ENCODE measurements at regions not wholly inside any gene's neighbourhood (a gene's known extent, or its start where the extent isn't known, plus 50 kb on each side); places are given as distances from the start of the nearest gene placed in this dataset.

DNA sequence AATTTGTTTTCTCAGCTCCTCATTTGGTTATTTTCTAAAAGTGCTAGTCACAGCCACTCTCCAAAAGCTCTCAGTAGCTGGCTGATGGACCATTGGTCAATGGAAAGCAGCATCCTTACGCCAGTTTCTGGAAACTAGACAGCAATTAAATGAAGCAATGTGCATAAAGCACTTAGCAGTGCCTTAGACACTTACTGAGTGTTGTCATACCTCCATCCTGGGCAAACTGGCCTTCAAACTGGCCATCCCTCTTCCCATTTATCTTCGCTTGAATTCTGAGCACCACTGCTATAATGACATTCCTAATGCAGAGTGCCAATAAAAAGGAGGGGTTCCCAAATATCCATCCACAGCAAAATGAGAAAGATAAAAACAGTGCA is 209.2 kb downstream of the ENC1 start:
- Mint-ChIP-seq H3K4me3 (no peak overlapping the region), H3K27ac (no peak overlapping the region), H3K9me3 (peaks cover 0 to 6% (median 0%) of the 10 kb centered on the region in 11 donors), H3K27me3 (peaks cover 7 to 44% (median 34%) of the 10 kb centered on the region in 5 donors), H3K4me1 (peaks cover 0 to 9% (median 0%) of the 10 kb centered on the region in 7 donors), H3K36me3 (no peaks in the 10 kb centered on the region)
- H3K9me3 ChIP-seq (ENCODE audit: control insufficient read depth in 2 of 3, low read length in 3 of 3) = no peaks in the 10 kb centered on the region
- H3K27me3 ChIP-seq (ENCODE audit: control insufficient read depth in 2 of 2, insufficient read depth in 2 of 2, low read length in 2 of 2) = no peaks in the 10 kb centered on the region
- no peak for DNase-seq
- H3K27ac ChIP-seq (ENCODE audit: low read depth, low read length) = no peak overlapping the region
- H3K36me3 ChIP-seq (ENCODE audit: control insufficient read depth in 2 of 3, insufficient read depth in 3 of 3, low read length in 3 of 3) = no peaks in the 10 kb centered on the region
- CTCF ChIA-PET = no interaction called here
- ATAC-seq = no peak
- no peak overlapping the region for H3K4me3 ChIP-seq (ENCODE audit: low read length)
- POLR2A ChIA-PET = interaction anchor here (0.5 kb wide), 1 partner anchor 48 kb away, joined by 3 read pairs; no protein-coding TSS in a partner anchor
- intact Hi-C loops (cut with micrococcal nuclease) = no loop called here
- H3K4me1 ChIP-seq (ENCODE audit: control insufficient read depth in 2 of 2, insufficient read depth in 2 of 2, low read length in 2 of 2) = no peaks in the 10 kb centered on the region

DNA sequence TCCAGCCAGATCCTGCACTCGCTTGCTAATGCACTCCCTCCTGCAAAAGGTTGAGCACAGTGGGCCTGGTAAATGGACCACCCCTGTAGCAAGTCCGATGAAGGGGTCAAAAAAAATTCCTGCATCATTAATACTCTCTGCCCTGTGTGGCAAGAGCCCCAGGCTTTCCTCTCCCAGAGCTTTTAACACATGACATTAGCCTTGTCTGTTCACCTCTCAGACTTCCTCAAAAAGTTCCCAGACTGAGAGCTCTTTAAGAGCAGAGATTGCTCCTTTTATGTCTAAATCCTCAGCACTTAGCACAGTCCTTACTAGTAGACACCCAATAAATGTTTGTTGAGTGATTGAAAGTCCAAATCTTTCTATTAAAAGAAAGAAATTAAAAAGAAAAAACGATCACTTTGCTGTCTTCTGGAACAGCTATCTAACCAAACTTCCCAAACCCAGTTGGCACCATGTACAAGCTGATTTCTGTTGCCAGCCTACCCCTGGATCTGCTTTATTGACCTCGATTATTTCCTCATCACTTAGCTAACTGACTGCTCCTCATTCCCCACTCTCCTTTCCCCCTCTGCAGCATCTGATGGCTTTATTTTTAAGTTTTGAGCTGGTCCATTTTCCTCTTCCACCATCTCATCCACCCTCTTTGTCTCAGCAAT is 209.8 kb downstream of the ENC1 start:
- intact Hi-C loops (cut with micrococcal nuclease) = no loop called here
- H3K9me3 ChIP-seq (ENCODE audit: control insufficient read depth in 2 of 3, low read length in 3 of 3) = no peaks in the 10 kb centered on the region
- peaks cover 0 to 9% (median 0%) of the 10 kb centered on the region in 7 donors for H3K4me1 Mint-ChIP-seq
- H3K9me3 Mint-ChIP-seq = peaks cover 0 to 6% (median 0%) of the 10 kb centered on the region in 11 donors
- H3K4me1 ChIP-seq (ENCODE audit: control insufficient read depth in 2 of 2, insufficient read depth in 2 of 2, low read length in 2 of 2) = no peaks in the 10 kb centered on the region
- ATAC-seq = no peak
- H3K27me3 ChIP-seq (ENCODE audit: control insufficient read depth in 2 of 2, insufficient read depth in 2 of 2, low read length in 2 of 2) = no peaks in the 10 kb centered on the region
- H3K36me3 Mint-ChIP-seq = no peaks in the 10 kb centered on the region
- peaks cover 7 to 42% (median 34%) of the 10 kb centered on the region in 5 donors for H3K27me3 Mint-ChIP-seq
- no peak for DNase-seq
- POLR2A ChIA-PET = interaction anchor here (0.5 kb wide), 1 partner anchor 49 kb away, joined by 3 read pairs; no protein-coding TSS in a partner anchor
- H3K4me3 ChIP-seq (ENCODE audit: low read length) = no peak overlapping the region
- H3K27ac ChIP-seq (ENCODE audit: low read depth, low read length) = no peak overlapping the region
- H3K4me3 Mint-ChIP-seq = no peak overlapping the region
- no peaks in the 10 kb centered on the region for H3K36me3 ChIP-seq (ENCODE audit: control insufficient read depth in 2 of 3, insufficient read depth in 3 of 3, low read length in 3 of 3)
- no peak overlapping the region for H3K27ac Mint-ChIP-seq
- CTCF ChIA-PET = interaction anchor here (0.6 kb wide), 1 partner anchor 637 kb away, joined by 3 read pairs; no protein-coding TSS in a partner anchor

DNA sequence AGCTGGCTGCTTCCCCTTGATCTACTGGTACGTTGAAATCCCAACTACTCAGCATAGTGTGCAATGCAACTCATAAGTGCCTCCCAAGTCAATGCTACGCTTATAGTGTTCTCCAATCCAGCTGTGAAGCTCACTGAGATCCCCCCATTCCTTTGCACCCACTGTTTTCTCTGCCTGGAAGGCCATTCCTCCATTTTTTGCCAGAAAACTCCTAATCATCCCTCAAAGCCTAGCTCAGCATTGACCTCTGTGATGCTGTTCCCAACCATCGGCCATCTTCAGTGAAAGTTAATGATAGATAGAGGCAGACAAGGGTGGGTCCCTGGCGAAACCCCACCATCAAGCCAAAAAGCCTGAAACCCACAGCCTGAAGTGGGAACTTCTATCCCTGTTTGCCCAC is 211.0 kb downstream of the ENC1 start:
- intact Hi-C loops (cut with micrococcal nuclease) = no loop called here
- DNase-seq (no peak), ATAC-seq (no peak)
- Histone ChIP-seq H3K4me1 (ENCODE audit: control insufficient read depth in 2 of 2, insufficient read depth in 2 of 2, low read length in 2 of 2) (no peaks in the 10 kb centered on the region), H3K4me3 (ENCODE audit: low read length) (no peak overlapping the region), H3K27ac (ENCODE audit: low read depth, low read length) (no peak overlapping the region), H3K9me3 (ENCODE audit: control insufficient read depth in 2 of 3, low read length in 3 of 3) (no peaks in the 10 kb centered on the region), H3K27me3 (ENCODE audit: control insufficient read depth in 2 of 2, insufficient read depth in 2 of 2, low read length in 2 of 2) (no peaks in the 10 kb centered on the region), H3K36me3 (ENCODE audit: control insufficient read depth in 2 of 3, insufficient read depth in 3 of 3, low read length in 3 of 3) (no peaks in the 10 kb centered on the region)
- Mint-ChIP-seq H3K4me3 (no peak overlapping the region), H3K27ac (no peak overlapping the region), H3K9me3 (peaks cover 0 to 3% (median 0%) of the 10 kb centered on the region in 11 donors), H3K27me3 (peaks cover 7 to 38% (median 29%) of the 10 kb centered on the region in 5 donors), H3K36me3 (no peaks in the 10 kb centered on the region), H3K4me1 (peaks cover 0 to 9% (median 0%) of the 10 kb centered on the region in 7 donors)
- POLR2A ChIA-PET = no interaction called here
- CTCF ChIA-PET = no interaction called here

DNA sequence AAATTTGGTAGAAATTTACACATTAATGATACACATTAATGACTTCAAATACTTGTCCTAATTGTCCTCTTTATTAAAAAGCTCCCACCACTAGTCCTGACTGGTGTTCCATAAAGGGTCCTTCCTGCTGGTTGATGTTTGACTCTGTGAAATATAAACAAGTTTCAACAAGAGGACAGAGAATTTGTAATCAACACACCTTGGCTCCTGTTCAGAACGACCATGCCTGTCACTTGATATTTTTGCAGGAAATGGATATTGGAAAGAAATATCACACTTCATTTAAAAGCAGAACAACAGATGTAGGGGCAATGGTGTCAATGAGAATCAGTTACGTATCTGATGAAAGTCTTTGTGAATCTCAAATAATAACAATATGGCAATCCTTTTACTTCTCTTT is 211.7 kb downstream of the ENC1 start:
- Histone ChIP-seq H3K27me3 (ENCODE audit: control insufficient read depth in 2 of 2, insufficient read depth in 2 of 2, low read length in 2 of 2) (no peaks in the 10 kb centered on the region), H3K27ac (ENCODE audit: low read depth, low read length) (no peak overlapping the region), H3K9me3 (ENCODE audit: control insufficient read depth in 2 of 3, low read length in 3 of 3) (no peaks in the 10 kb centered on the region), H3K4me3 (ENCODE audit: low read length) (no peak overlapping the region), H3K4me1 (ENCODE audit: control insufficient read depth in 2 of 2, insufficient read depth in 2 of 2, low read length in 2 of 2) (no peaks in the 10 kb centered on the region), H3K36me3 (ENCODE audit: control insufficient read depth in 2 of 3, insufficient read depth in 3 of 3, low read length in 3 of 3) (no peaks in the 10 kb centered on the region)
- H3K4me1 Mint-ChIP-seq = peaks cover 0 to 9% (median 0%) of the 10 kb centered on the region in 7 donors
- H3K27me3 Mint-ChIP-seq = peaks cover 7 to 33% (median 25%) of the 10 kb centered on the region in 5 donors
- ATAC-seq (no peak), DNase-seq (no peak)
- POLR2A ChIA-PET = no interaction called here
- intact Hi-C loops (cut with micrococcal nuclease) = no loop called here
- no peak overlapping the region for H3K27ac Mint-ChIP-seq
- no peak overlapping the region for H3K4me3 Mint-ChIP-seq
- CTCF ChIA-PET = no interaction called here
- H3K36me3 Mint-ChIP-seq = no peaks in the 10 kb centered on the region
- H3K9me3 Mint-ChIP-seq = peaks cover 0 to 3% (median 0%) of the 10 kb centered on the region in 11 donors

DNA sequence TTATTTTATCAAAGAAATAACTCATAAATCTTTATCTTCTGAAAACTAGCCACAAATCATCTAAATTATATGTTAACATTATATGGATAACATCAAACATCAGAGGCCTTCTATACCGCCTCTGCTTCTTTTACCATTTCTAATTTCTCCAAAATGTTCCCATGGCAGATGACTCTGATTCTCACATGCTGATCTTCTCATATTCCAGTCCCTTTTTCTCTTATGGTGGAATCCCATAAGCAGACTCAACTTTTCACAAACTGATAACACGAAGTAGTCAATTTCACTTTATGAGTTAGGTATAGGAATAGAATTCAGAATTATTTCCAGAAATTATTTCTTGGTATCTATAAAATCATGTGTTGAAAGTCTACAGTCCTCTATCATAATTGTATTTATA is 212.3 kb downstream of the ENC1 start:
- intact Hi-C loops (cut with micrococcal nuclease) = no loop called here
- Mint-ChIP-seq H3K9me3 (peaks cover 0 to 3% (median 0%) of the 10 kb centered on the region in 11 donors), H3K27me3 (peaks cover 5 to 29% (median 25%) of the 10 kb centered on the region in 5 donors), H3K27ac (no peak overlapping the region), H3K4me1 (peaks cover 0 to 3% (median 0%) of the 10 kb centered on the region in 7 donors), H3K36me3 (no peaks in the 10 kb centered on the region), H3K4me3 (no peak overlapping the region)
- Histone ChIP-seq H3K27ac (ENCODE audit: low read depth, low read length) (no peak overlapping the region), H3K27me3 (ENCODE audit: control insufficient read depth in 2 of 2, insufficient read depth in 2 of 2, low read length in 2 of 2) (no peaks in the 10 kb centered on the region), H3K4me1 (ENCODE audit: control insufficient read depth in 2 of 2, insufficient read depth in 2 of 2, low read length in 2 of 2) (no peaks in the 10 kb centered on the region), H3K36me3 (ENCODE audit: control insufficient read depth in 2 of 3, insufficient read depth in 3 of 3, low read length in 3 of 3) (no peaks in the 10 kb centered on the region), H3K4me3 (ENCODE audit: low read length) (no peak overlapping the region), H3K9me3 (ENCODE audit: control insufficient read depth in 2 of 3, low read length in 3 of 3) (no peaks in the 10 kb centered on the region)
- CTCF ChIA-PET = no interaction called here
- ATAC-seq (no peak), DNase-seq (no peak)
- POLR2A ChIA-PET = no interaction called here

DNA sequence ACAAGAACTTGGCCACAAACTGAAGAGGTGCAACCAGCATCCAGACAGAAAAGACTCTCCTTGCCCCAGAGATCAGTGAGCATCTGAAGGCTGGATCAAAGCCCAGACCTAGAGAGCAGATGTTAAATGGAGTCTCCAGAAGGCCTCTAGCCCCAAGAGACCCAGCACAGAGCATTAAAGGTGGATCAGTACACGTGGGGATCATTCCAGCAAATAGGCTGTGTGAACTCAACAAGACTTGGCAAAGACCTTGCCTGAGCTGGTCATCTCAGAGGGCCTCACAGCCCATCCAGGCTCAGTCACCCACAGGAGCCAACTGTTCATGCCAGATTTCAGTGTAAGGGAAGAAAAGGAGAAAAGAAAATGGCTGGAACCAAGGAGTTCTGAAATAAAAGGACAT is 214.0 kb downstream of the ENC1 start:
- no peaks in the 10 kb centered on the region for H3K4me1 Mint-ChIP-seq
- POLR2A ChIA-PET = no interaction called here
- Histone ChIP-seq H3K9me3 (ENCODE audit: control insufficient read depth in 2 of 3, low read length in 3 of 3) (no peaks in the 10 kb centered on the region), H3K4me1 (ENCODE audit: control insufficient read depth in 2 of 2, insufficient read depth in 2 of 2, low read length in 2 of 2) (no peaks in the 10 kb centered on the region), H3K27me3 (ENCODE audit: control insufficient read depth in 2 of 2, insufficient read depth in 2 of 2, low read length in 2 of 2) (no peaks in the 10 kb centered on the region), H3K27ac (ENCODE audit: low read depth, low read length) (no peak overlapping the region), H3K36me3 (ENCODE audit: control insufficient read depth in 2 of 3, insufficient read depth in 3 of 3, low read length in 3 of 3) (no peaks in the 10 kb centered on the region), H3K4me3 (ENCODE audit: low read length) (no peak overlapping the region)
- no peak overlapping the region for H3K27ac Mint-ChIP-seq
- CTCF ChIA-PET = no interaction called here
- no peak overlapping the region for H3K4me3 Mint-ChIP-seq
- peaks cover 2 to 25% (median 23%) of the 10 kb centered on the region in 5 donors for H3K27me3 Mint-ChIP-seq
- H3K36me3 Mint-ChIP-seq = no peaks in the 10 kb centered on the region
- intact Hi-C loops (cut with micrococcal nuclease) = no loop called here
- ATAC-seq (no peak), DNase-seq (no peak)
- H3K9me3 Mint-ChIP-seq = no peaks in the 10 kb centered on the region

DNA sequence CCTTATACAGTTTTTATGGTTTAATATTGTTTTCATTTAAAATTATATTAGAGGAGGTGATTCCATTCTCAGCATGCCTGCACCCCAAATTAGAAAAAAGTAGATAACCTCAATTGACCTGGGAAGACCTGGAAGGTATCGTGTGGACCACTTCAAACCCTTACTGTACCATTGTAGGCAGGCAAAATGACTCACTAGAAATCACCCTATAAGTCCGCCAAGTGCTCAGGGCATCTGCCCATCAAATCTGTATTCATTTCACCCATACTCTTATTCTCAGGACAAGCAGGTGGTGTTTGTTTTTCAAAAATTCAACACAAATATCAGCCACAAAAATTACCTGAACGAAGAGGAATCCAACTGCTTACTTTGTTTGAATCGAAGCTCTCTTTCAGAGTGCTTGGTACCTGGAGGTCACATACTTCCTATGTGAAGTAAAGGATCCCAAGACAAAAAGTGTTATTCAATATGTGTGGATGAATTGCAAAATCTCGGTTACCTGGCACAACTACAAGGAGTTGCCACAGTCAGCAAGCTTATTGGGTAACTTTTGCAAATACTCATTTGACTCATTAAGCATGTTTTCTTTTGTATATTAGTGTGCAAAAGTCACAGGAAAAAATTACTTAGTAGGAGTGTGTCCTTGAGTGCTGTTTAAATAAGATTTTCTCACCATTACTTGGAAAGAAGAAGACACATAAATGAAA is 216.2 kb downstream of the ENC1 start:
- no peaks in the 10 kb centered on the region for H3K4me1 Mint-ChIP-seq

More for the DNA sequence above, 216.2 kb downstream of the ENC1 start:
- H3K4me3 Mint-ChIP-seq = no peak overlapping the region
- ChIA-PET CTCF (no interaction called here), POLR2A (no interaction called here)
- no peak overlapping the region for H3K27ac Mint-ChIP-seq
- ATAC-seq = no peak
- no peaks in the 10 kb centered on the region for H3K9me3 ChIP-seq (ENCODE audit: control insufficient read depth in 2 of 3, low read length in 3 of 3)
- H3K9me3 Mint-ChIP-seq = no peaks in the 10 kb centered on the region
- H3K4me3 ChIP-seq (ENCODE audit: low read length) = no peak overlapping the region
- no peaks in the 10 kb centered on the region for H3K4me1 ChIP-seq (ENCODE audit: control insufficient read depth in 2 of 2, insufficient read depth in 2 of 2, low read length in 2 of 2)
- intact Hi-C loops (cut with micrococcal nuclease) = no loop called here
- H3K27ac ChIP-seq (ENCODE audit: low read depth, low read length) = no peak overlapping the region
- H3K27me3 Mint-ChIP-seq = peaks cover 6 to 18% (median 7%) of the 10 kb centered on the region in 5 donors
- DNase-seq = no peak
- no peaks in the 10 kb centered on the region for H3K36me3 Mint-ChIP-seq
- H3K27me3 ChIP-seq (ENCODE audit: control insufficient read depth in 2 of 2, insufficient read depth in 2 of 2, low read length in 2 of 2) = no peaks in the 10 kb centered on the region
- H3K36me3 ChIP-seq (ENCODE audit: control insufficient read depth in 2 of 3, insufficient read depth in 3 of 3, low read length in 3 of 3) = no peaks in the 10 kb centered on the region
